ENCODE measurements at regions not wholly inside any gene's neighbourhood (a gene's known extent, or its start where the extent isn't known, plus 50 kb on each side); places are given as distances from the start of the nearest gene placed in this dataset.
"Not testable (repeated sequence)": the region's sequence is repeated elsewhere in the genome, so short reads cannot be mapped to it uniquely, and the experiment has no call there.

GRCh38 chr5:105878402-105878801 lies 1792.3 kb downstream of the EFNA5 start:
- no peak overlapping the region for H3K4me3 ChIP-seq (ENCODE audit: low read length)
- TF ChIP-seq CTCF (conservative IDR thresholded peaks at IDR 0.05; ENCODE audit: low read depth, low read length): no peak
- DNase-seq (ENCODE audit: low read depth): no peak

DNA sequence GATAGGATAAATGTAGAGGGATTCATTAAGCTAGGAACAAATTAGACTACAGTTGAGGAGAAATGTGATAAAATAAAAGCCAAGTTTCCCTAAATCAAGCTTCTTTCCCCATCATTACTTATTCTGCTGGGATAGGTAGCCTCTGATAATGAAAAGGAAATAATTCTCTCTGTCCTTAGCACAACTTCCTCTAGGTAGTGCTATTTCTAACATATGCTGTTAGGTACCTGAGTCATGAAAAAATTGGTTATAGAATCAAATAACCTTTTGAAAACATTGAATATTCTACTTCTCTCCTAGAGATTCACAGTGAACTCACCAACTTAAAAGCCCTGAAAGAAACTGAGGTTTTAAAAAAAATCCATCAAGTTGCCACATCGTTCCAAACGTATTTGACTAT lies 1793.1 kb downstream of the EFNA5 start:
- no peak for DNase-seq (ENCODE audit: low read depth)
- no peak overlapping the region for H3K4me3 ChIP-seq (ENCODE audit: low read length)
- TF ChIP-seq CTCF (conservative IDR thresholded peaks at IDR 0.05; ENCODE audit: low read depth, low read length): no peak

- no peak overlapping the region for H3K4me3 ChIP-seq (ENCODE audit: low read length)
- DNase-seq (ENCODE audit: low read depth): no peak
Observed at GRCh38 chr5:105874316-105874715, 1796.4 kb downstream of the EFNA5 start.

GRCh38 chr5:105872569-105873270 lies 1798.0 kb downstream of the EFNA5 start:
- no peak overlapping the region for H3K4me3 ChIP-seq (ENCODE audit: low read length)
- no peak for TF ChIP-seq CTCF (conservative IDR thresholded peaks at IDR 0.05; ENCODE audit: low read depth, low read length)
- DNase-seq (ENCODE audit: low read depth): no peak

More at GRCh38 chr5:105874316-105874715, 1796.4 kb downstream of the EFNA5 start:
- TF ChIP-seq CTCF (conservative IDR thresholded peaks at IDR 0.05; ENCODE audit: low read depth, low read length): no peak

DNA sequence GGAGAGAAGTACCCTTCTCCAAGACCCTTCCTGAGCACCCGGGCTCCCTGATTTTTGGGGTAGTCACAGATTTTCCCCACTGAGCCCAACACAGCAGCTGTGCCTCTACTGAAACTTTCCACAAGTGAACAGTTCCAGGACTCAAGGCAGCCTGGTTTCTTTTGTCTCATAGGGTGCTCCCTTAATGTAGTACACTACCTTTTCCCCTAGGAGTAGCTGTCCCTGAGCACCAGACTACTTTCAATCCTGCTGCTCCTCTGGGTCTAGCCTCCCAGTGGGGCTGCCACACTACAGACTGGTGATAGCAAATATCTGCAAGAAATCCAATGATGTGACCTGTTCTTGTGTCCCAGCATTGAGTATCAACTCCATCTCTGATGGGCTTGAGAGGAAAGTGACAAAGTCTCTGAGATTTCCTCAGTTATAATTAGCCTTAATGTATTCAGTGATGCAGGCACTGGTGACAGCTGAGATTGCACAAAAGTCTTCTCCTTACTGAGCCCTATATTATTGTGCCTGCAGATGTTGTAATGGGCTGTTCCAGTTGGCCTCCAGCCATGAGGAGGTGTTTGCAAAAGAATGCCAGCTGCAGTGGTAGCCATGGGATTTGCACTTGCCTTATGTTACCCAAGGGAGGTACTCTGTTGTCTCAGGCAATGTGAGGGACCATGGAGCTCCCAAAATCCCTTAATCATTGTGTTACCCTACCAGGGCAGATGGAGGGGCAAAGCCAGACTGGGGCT lies 1802.5 kb downstream of the EFNA5 start:
- no peak overlapping the region for H3K4me3 ChIP-seq (ENCODE audit: low read length)
- no peak for TF ChIP-seq CTCF (conservative IDR thresholded peaks at IDR 0.05; ENCODE audit: low read depth, low read length)
- no peak for DNase-seq (ENCODE audit: low read depth)

DNA sequence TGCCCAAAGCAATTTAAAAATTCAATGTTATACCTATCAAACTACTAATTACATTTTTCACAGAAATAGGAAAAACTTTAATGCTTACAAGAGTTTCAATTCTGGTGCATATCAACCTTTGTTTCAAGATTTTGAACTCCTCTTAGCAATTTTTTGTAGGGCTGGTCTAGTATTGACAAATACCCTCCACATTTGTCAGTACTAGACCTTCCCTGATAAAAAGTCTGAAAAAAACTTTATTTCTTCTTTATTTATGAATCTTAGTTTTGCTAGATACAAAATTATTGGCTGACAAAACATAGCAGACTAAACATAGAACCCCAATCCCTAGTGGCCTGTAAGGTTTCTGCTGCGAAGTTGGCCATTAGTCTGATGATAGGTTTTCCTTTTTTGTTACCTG lies 1804.9 kb downstream of the EFNA5 start:
- H3K4me3 ChIP-seq (ENCODE audit: low read length): no peak overlapping the region
- TF ChIP-seq CTCF (conservative IDR thresholded peaks at IDR 0.05; ENCODE audit: low read depth, low read length): no peak
- no peak for DNase-seq (ENCODE audit: low read depth)

GRCh38 chr5:105859350-105859749 lies 1811.4 kb downstream of the EFNA5 start:
- DNase-seq (ENCODE audit: low read depth); H3K4me3 ChIP-seq (ENCODE audit: low read length): not testable (repeated sequence)
